ENCODE measurements at regions not wholly inside any gene's neighbourhood (a gene's known extent, or its start where the extent isn't known, plus 50 kb on each side); places are given as distances from the start of the nearest gene placed in this dataset.

- TF ChIP-seq, protein P1, sequence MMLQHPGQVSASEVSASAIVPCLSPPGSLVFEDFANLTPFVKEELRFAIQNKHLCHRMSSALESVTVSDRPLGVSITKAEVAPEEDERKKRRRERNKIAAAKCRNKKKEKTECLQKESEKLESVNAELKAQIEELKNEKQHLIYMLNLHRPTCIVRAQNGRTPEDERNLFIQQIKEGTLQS (IDR thresholded peaks at IDR 0.05; ENCODE audit: borderline replicate concordance, extremely low read depth, low read depth, low read length): no peak
- TF ChIP-seq ZBTB33 (IDR thresholded peaks at IDR 0.05): no peak
- TF ChIP-seq GABPA (IDR thresholded peaks at IDR 0.05; ENCODE audit: low read depth): no peak
- no peak for TF ChIP-seq HDGF (IDR thresholded peaks at IDR 0.05)
- no peak for TF ChIP-seq MYC (IDR thresholded peaks at IDR 0.05; ENCODE audit: insufficient read depth, insufficient read length, insufficient replicate concordance, low read length, severe bottlenecking)
Measured at GRCh38 chr13:72397265-72397664, 330.2 kb downstream of the MZT1 start (continued).

DNA sequence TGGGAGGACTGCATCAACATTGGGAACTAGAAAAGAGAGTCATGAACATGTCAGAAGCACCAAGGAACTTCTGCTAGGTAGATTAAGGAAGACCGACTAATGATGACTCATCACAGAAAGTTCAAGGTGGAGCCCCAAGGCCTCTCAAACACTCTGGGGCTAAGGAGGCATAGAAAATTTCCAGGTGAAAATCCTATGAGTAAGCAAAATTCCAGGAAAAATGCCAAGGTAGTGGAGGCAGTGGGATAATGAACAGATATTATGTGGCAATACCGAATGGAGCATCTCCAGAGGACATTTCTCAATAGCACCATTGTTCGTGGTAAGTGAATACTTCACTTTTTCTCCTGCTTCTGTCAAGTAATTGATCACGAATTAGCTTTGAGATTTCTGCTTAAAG lies 336.5 kb downstream of the MZT1 start:
- intact Hi-C loops (cut with micrococcal nuclease; ENCODE audit: unreplicated experiment) (no loop called here), in situ Hi-C loops (cut with MboI) (no loop called here)
- TF ChIP-seq CTCF (IDR thresholded peaks at IDR 0.05 in 2 of 3, conservative IDR thresholded peaks at IDR 0.05 in 1 of 3; ENCODE audit: control insufficient read depth in 2 of 3, extremely low read depth in 1 of 3, insufficient read depth in 1 of 3, low read depth in 3 of 3, low read length in 3 of 3): no peak
- TF ChIP-seq FOS (IDR thresholded peaks at IDR 0.05; ENCODE audit: borderline replicate concordance, extremely low read depth, insufficient read length): no peak
- no peak for TF ChIP-seq LARP7 (IDR thresholded peaks at IDR 0.05)
- no peak for TF ChIP-seq USF1 (IDR thresholded peaks at IDR 0.05; ENCODE audit: borderline replicate concordance, extremely low read length, insufficient read depth, low read depth, low read length)
- no peak for TF ChIP-seq RAD21 (IDR thresholded peaks at IDR 0.05; ENCODE audit: insufficient read depth, low read depth, low read length)
- TF ChIP-seq RBBP5 (conservative IDR thresholded peaks at IDR 0.05): no peak
- BruUV-seq (replicated peaks): no TSS peak
- no peak overlapping the region for H3K4me3 ChIP-seq
- WGBS (ENCODE audit: insufficient coverage, insufficient replicate concordance, low lambda C conversion rate, missing lambda C conversion rate): 13% methylated on average over 4 of the region's 4 CpGs
- CTCF ChIA-PET: no interaction called here
- no peaks in the 10 kb centered on the region for H3K27me3 ChIP-seq (replicated peaks in 1 of 2; ENCODE audit: control insufficient read depth in 2 of 2, insufficient read depth in 2 of 2, low read length in 1 of 2)
- FAIRE-seq (no peak), DNase-seq (ENCODE audit: low read depth, low spot score) (no peak), ATAC-seq (no peak)
- no peaks in the 10 kb centered on the region for H3K36me3 ChIP-seq (ENCODE audit: control insufficient read depth in 2 of 2, insufficient read depth in 2 of 2, low read length in 1 of 2)
- H3K4me1 ChIP-seq (ENCODE audit: control insufficient read depth, insufficient read depth, low read length): no peaks in the 10 kb centered on the region
- no peak overlapping the region for H3K27ac ChIP-seq (ENCODE audit: control insufficient read depth, insufficient read depth)
- POLR2A ChIA-PET: no interaction called here
- no peaks in the 10 kb centered on the region for H3K9me3 ChIP-seq (replicated peaks; ENCODE audit: control insufficient read depth, insufficient read depth, low read length)
- RAD21 ChIA-PET (ENCODE audit: unreplicated experiment): no interaction called here
- no peak overlapping the region for H3K9ac ChIP-seq (ENCODE audit: control insufficient read depth, insufficient read depth, low read length)
- no peaks in the 10 kb centered on the region for H4K20me1 ChIP-seq (ENCODE audit: control insufficient read depth, insufficient read depth)
- SMC1A ChIA-PET (ENCODE audit: uncharacterized antibody, unreplicated experiment): interaction anchor here (1.3 kb wide), 1 partner anchor 13 kb away, joined by 4 read pairs; no protein-coding TSS in a partner anchor
- H3K79me2 ChIP-seq (ENCODE audit: control insufficient read depth, insufficient read depth, low read length): no peaks in the 10 kb centered on the region
- no peak overlapping the region for H2AFZ ChIP-seq (ENCODE audit: control insufficient read depth, low read depth, low read length)
- no peak overlapping the region for H3K4me2 ChIP-seq (ENCODE audit: control insufficient read depth, insufficient read depth)
